ENCODE measurements at regions not wholly inside any gene's neighbourhood (a gene's known extent, or its start where the extent isn't known, plus 50 kb on each side); places are given as distances from the start of the nearest gene placed in this dataset.

DNA sequence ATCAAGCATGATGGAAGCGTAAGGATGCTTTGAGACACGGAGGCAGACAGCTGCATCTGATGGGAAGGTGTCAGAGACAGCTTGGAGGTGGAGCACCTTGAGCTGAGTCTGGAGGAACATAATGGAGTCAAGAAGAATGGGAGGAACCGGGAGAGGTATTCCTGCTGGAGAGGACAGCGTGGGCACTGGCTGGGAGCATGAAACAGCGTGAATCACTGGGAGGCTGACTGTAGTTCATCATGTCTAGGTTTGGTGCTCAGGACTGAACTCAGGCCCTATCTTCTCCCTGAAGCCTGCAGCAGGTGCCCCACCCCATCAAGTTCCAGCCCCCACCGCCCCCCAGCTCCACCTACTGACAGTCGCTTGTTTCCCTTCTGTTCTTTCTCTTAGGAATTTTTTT is 98.6 kb downstream of the TMEM17 start:
- POLR2A ChIA-PET = interaction anchor here (0.6 to 2.3 kb wide), 2 partner anchors 9 to 79 kb away, joined by 3 to 6 read pairs; no protein-coding TSS in a partner anchor
- ATAC-seq (no peak), DNase-seq (ENCODE audit: extremely low read depth in 1 of 4, low spot score in 3 of 4) (no peak), FAIRE-seq (no peak)
- in situ Hi-C loops (cut with MboI) = no loop called here
- Histone ChIP-seq H3K9me1 (ENCODE audit: control insufficient read depth, insufficient read depth, low read length) (no peaks in the 10 kb centered on the region), H3K27ac (ENCODE audit: extremely low read depth, low read depth, low read length) (no peak overlapping the region), H3K27me3 (ENCODE audit: control insufficient read depth in 2 of 2, insufficient read depth in 2 of 2, low read length in 2 of 2) (no peaks in the 10 kb centered on the region), H3K4me1 (replicated peaks in 1 of 2; ENCODE audit: control insufficient read depth in 2 of 2, insufficient read depth in 2 of 2, low read length in 2 of 2) (peaks cover 3 to 9% of the 10 kb centered on the region in 2 experiments; a peak in 3 of 5 replicates), H3K4me2 (ENCODE audit: insufficient read depth, low read length) (no peak overlapping the region), H3K79me2 (ENCODE audit: control insufficient read depth, insufficient read depth, low read length) (no peaks in the 10 kb centered on the region), H3K36me3 (ENCODE audit: control insufficient read depth, insufficient read depth, low read length) (no peaks in the 10 kb centered on the region), H2AFZ (ENCODE audit: low read depth, low read length) (no peak overlapping the region), H4K20me1 (replicated peaks; ENCODE audit: control insufficient read depth, insufficient read depth, low read length) (no peaks in the 10 kb centered on the region), H3K4me3 (no peak overlapping the region), H3K9me3 (replicated peaks; ENCODE audit: control insufficient read depth, insufficient read depth, low read depth, low read length) (no peaks in the 10 kb centered on the region), H3K9ac (ENCODE audit: insufficient read depth in 1 of 2, low read depth in 2 of 2, low read length in 2 of 2) (no peak overlapping the region)
- no TSS peak for BruUV-seq (replicated peaks)
- CTCF ChIA-PET (ENCODE audit: low intra/inter-chr PET ratio) = no interaction called here
- TF ChIP-seq ZNF274 (IDR thresholded peaks at IDR 0.05; ENCODE audit: borderline replicate concordance, low read depth, low read length) (no peak), SIN3B (IDR thresholded peaks at IDR 0.05; ENCODE audit: low read depth) (no peak), MEF2A (IDR thresholded peaks at IDR 0.05; ENCODE audit: control insufficient read depth, low read depth, low read length) (no peak), ZNF146 (CRISPR knock-in tag; IDR thresholded peaks at IDR 0.05; ENCODE audit: unreplicated experiment) (no peak), MCM7 (IDR thresholded peaks at IDR 0.05) (no peak), ZNF175 (CRISPR knock-in tag; IDR thresholded peaks at IDR 0.05; ENCODE audit: low read depth) (no peak), TEAD4 (IDR thresholded peaks at IDR 0.05; ENCODE audit: low read length) (no peak), TEAD4 (CRISPR knock-in tag; IDR thresholded peaks at IDR 0.05; ENCODE audit: borderline replicate concordance) (no peak), NFIC (IDR thresholded peaks at IDR 0.05) (no peak), TRIM28 (IDR thresholded peaks at IDR 0.05) (no peak), ZNF644 (tag; IDR thresholded peaks at IDR 0.05; ENCODE audit: low read depth) (no peak), NFYB (IDR thresholded peaks at IDR 0.05; ENCODE audit: extremely low read depth, insufficient read length) (no peak), ZNF780A (CRISPR knock-in tag; IDR thresholded peaks at IDR 0.05) (no peak), YBX1 (IDR thresholded peaks at IDR 0.05) (no peak), MCM5 (IDR thresholded peaks at IDR 0.05; ENCODE audit: low read depth) (no peak), ZNF717 (CRISPR knock-in tag; IDR thresholded peaks at IDR 0.05) (no peak)
- TF ChIP-seq, protein P1, sequence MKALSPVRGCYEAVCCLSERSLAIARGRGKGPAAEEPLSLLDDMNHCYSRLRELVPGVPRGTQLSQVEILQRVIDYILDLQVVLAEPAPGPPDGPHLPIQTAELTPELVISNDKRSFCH (CRISPR knock-in tag; IDR thresholded peaks at IDR 0.05) = no peak
- TF ChIP-seq, protein P1 (tag; IDR thresholded peaks at IDR 0.05) = no peak
- TF ChIP-seq, protein P2, sequence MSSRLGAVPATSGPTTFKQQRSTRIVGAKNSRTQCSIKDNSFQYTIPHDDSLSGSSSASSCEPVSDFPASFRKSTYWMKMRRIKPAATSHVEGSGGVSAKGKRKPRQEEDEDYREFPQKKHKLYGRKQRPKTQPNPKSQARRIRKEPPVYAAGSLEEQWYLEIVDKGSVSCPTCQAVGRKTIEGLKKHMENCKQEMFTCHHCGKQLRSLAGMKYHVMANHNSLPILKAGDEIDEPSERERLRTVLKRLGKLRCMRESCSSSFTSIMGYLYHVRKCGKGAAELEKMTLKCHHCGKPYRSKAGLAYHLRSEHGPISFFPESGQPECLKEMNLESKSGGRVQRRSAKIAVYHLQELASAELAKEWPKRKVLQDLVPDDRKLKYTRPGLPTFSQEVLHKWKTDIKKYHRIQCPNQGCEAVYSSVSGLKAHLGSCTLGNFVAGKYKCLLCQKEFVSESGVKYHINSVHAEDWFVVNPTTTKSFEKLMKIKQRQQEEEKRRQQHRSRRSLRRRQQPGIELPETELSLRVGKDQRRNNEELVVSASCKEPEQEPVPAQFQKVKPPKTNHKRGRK (tag; IDR thresholded peaks at IDR 0.05) = no peak
- intact Hi-C loops (cut with micrococcal nuclease) = no loop called here
- 67% methylated on average over 6 of the region's 7 CpGs for WGBS (ENCODE audit: insufficient coverage, low coverage, missing lambda C conversion rate)
